H1 (cell line): ENCODE measurements at regions not wholly inside any gene's neighbourhood (a gene's known extent, or its start where the extent isn't known, plus 50 kb on each side); places are given as distances from the start of the nearest gene placed in this dataset.

ENCODE experiments used
- BCL11A ChIP-seq, 2 experiments: IDR thresholded peaks; one replicate each; pipeline ENCODE4 v1.6.1; 2011; ENCODE audit warnings: low read depth in 2 of 2, low read length in 2 of 2, mild to moderate bottlenecking in 2 of 2
- CTBP2 ChIP-seq: IDR thresholded peaks from 2 replicates; pipeline ENCODE4 v1.7.0; 2011; ENCODE audit warnings: borderline replicate concordance, mild to moderate bottlenecking, moderate library complexity, mixed read lengths, low read length; ENCODE audit not compliant: insufficient read depth, insufficient read length
- E2F6 ChIP-seq: IDR thresholded peaks from 2 replicates; pipeline ENCODE4 v1.6.1; 2012; ENCODE audit warnings: inconsistent platforms
- EP300 ChIP-seq, 2 experiments: IDR thresholded peaks; 1 replicate in 1 of 2; 2 replicates in 1 of 2; pipeline ENCODE4 v1.6.1; 2011 to 2012; ENCODE audit warnings: low read depth in 2 of 2, low read length in 2 of 2, mild to moderate bottlenecking in 2 of 2, borderline replicate concordance in 1 of 2, inconsistent platforms in 1 of 2, moderate library complexity in 1 of 2
- EZH2 ChIP-seq: fragments of 200-600 bp; sonication (generic); IDR thresholded peaks from 2 replicates; pipeline ENCODE4 v1.7.1; 2012; ENCODE audit warnings: low read depth, mild to moderate bottlenecking, moderate library complexity, low read length, inconsistent platforms; ENCODE audit not compliant: severe bottlenecking
- HDAC6 ChIP-seq: IDR thresholded peaks from one replicate; pipeline ENCODE4 v1.7.1; 2012; ENCODE audit warnings: low read depth, mild to moderate bottlenecking, inconsistent platforms, low read length, moderate library complexity
- KDM1A ChIP-seq: fragments of 200-600, 300-600 bp; sonication (generic); IDR thresholded peaks from 2 replicates; pipeline ENCODE4 v1.7.1; 2016; ENCODE audit warnings: mild to moderate bottlenecking, low read length, borderline replicate concordance
- RFX5 ChIP-seq: IDR thresholded peaks from 2 replicates; pipeline ENCODE4 v1.6.1; 2011; ENCODE audit warnings: low read depth, low read length, improper control_type of control experiment, borderline replicate concordance

GRCh38 chrX:68588602-68589371 lies 58.7 kb upstream of the STARD8 start (continued):
- no peak for TF ChIP-seq EZH2
- no peak for TF ChIP-seq RFX5
- no peak for TF ChIP-seq HDAC6
- TF ChIP-seq BCL11A (IDR thresholded peaks at IDR 0.05; ENCODE audit: low read depth in 2 of 2, low read length in 2 of 2) = no peak
- no peak for TF ChIP-seq EP300 (IDR thresholded peaks at IDR 0.05; ENCODE audit: borderline replicate concordance in 1 of 2, low read depth in 2 of 2, low read length in 2 of 2)
- TF ChIP-seq CTBP2 = no peak
- TF ChIP-seq KDM1A = no peak
- TF ChIP-seq E2F6 = no peak
